Lung (tissue), 11 donors: ENCODE measurements at regions not wholly inside any gene's neighbourhood (a gene's known extent, or its start where the extent isn't known, plus 50 kb on each side); places are given as distances from the start of the nearest gene placed in this dataset.

Experiments
- ATAC-seq: fragments of 200-7000 bp; cut with Tn5 transposase; one replicate; pipeline ENCODE4 v1.9.1; 2020; ENCODE audit warnings: moderate number of reproducible peaks; ENCODE audit not compliant: insufficient read depth, low FRiP score
- DNase-seq, 3 donors: peaks; one replicate each; pipeline ENCODE4 v3.0.0-alpha.2; 2013 to 2017
- H3K27ac ChIP-seq, 2 donors: one replicate each; pipeline ENCODE4 v1.5.1; 2013; ENCODE audit warnings: mild to moderate bottlenecking in 2 of 2, moderate library complexity in 2 of 2, control low read depth in 1 of 2, inconsistent platforms in 1 of 2, low read depth in 1 of 2, low read length in 1 of 2
- H3K27me3 ChIP-seq, 3 donors: one replicate each; pipeline ENCODE4 v1.5.1; 2013; ENCODE audit warnings: low read length in 2 of 3; ENCODE audit not compliant: control insufficient read depth in 3 of 3, insufficient read depth in 3 of 3
- H3K36me3 ChIP-seq, 4 donors: one replicate each; pipeline ENCODE4 v1.5.1; 2013; ENCODE audit warnings: low read length in 4 of 4, mild to moderate bottlenecking in 1 of 4, moderate library complexity in 1 of 4; ENCODE audit not compliant: control insufficient read depth in 4 of 4, insufficient read depth in 4 of 4
- H3K4me1 ChIP-seq, 5 donors: one replicate each; pipeline ENCODE4 v1.5.1; 2013; ENCODE audit warnings: low read length in 5 of 5, mild to moderate bottlenecking in 2 of 5, moderate library complexity in 1 of 5; ENCODE audit not compliant: control insufficient read depth in 5 of 5, insufficient read depth in 5 of 5
- H3K4me3 ChIP-seq: one replicate; pipeline ENCODE4 v1.5.1; 2013; ENCODE audit warnings: mild to moderate bottlenecking, control low read depth, moderate library complexity
- H3K9ac ChIP-seq, 2 donors: one replicate each; pipeline ENCODE4 v1.5.1; 2013; ENCODE audit warnings: low read length in 2 of 2, control low read depth in 1 of 2; ENCODE audit not compliant: insufficient read depth in 1 of 2
- H3K9me3 ChIP-seq, 4 donors: one replicate each; pipeline ENCODE4 v1.5.1; 2013; ENCODE audit warnings: low read length in 3 of 4, mild to moderate bottlenecking in 1 of 4, moderate library complexity in 1 of 4; ENCODE audit not compliant: control insufficient read depth in 4 of 4, insufficient read depth in 3 of 4
- WGBS, 2 donors: extraction: QIAGEN DNeasy Blood & Tissue Kit; methylation state at CpG; one replicate each; pipeline ENCODE4 v1.1.7; 2013; 5-methylcytosine and 5-hydroxymethylcytosine counted together
- TF ChIP-seq, protein P1 (sequence below): IDR thresholded peaks from 2 replicates; pipeline ENCODE4 v1.5.1; 2012; ENCODE audit warnings: mild to moderate bottlenecking; ENCODE audit errors: control extremely low read depth, extremely low read depth
- donor health status: control.
- donor health status: control.
- donor health status: Bipolar disorder and iron deficiency.
- donor health status: healthy.
- donor health status: DM: yes; HTN: yes; CAD: no.

DNA sequence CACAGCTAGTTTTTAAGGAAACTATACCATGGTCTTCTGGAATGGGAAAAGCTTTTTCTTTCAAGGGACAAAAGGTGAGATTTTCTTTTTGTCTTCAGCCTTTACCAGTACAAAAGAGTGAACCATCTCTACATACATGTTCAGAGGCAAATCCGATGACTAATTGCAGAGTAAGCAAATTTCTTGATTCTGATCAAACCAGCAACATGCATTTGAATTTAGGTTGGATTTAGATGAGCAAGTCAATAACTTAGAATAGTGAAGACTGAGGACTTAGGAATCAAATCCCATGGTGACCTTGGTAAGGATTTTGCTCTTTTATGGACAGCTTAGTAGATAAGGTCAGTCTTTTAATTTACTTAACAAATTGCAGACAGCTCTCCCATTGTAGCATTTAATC is 65.9 kb upstream of the BLID start:
- Histone ChIP-seq H3K4me1 (no peaks in the 10 kb centered on the region), H3K36me3 (peaks cover 0 to 6% (median 0%) of the 10 kb centered on the region in 4 donors), H3K4me3 (no peak overlapping the region), H3K27ac (no peak overlapping the region), H3K27me3 (no peaks in the 10 kb centered on the region), H3K9me3 (peaks cover 0 to 6% (median 1%) of the 10 kb centered on the region in 4 donors), H3K9ac (no peak overlapping the region)
- DNase-seq: no peak
- no peak for ATAC-seq
- 89 to 91% methylated on average over 1 of the region's 1 CpG for WGBS, 2 donors
- TF ChIP-seq, protein P1, sequence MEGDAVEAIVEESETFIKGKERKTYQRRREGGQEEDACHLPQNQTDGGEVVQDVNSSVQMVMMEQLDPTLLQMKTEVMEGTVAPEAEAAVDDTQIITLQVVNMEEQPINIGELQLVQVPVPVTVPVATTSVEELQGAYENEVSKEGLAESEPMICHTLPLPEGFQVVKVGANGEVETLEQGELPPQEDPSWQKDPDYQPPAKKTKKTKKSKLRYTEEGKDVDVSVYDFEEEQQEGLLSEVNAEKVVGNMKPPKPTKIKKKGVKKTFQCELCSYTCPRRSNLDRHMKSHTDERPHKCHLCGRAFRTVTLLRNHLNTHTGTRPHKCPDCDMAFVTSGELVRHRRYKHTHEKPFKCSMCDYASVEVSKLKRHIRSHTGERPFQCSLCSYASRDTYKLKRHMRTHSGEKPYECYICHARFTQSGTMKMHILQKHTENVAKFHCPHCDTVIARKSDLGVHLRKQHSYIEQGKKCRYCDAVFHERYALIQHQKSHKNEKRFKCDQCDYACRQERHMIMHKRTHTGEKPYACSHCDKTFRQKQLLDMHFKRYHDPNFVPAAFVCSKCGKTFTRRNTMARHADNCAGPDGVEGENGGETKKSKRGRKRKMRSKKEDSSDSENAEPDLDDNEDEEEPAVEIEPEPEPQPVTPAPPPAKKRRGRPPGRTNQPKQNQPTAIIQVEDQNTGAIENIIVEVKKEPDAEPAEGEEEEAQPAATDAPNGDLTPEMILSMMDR: no peak

DNA sequence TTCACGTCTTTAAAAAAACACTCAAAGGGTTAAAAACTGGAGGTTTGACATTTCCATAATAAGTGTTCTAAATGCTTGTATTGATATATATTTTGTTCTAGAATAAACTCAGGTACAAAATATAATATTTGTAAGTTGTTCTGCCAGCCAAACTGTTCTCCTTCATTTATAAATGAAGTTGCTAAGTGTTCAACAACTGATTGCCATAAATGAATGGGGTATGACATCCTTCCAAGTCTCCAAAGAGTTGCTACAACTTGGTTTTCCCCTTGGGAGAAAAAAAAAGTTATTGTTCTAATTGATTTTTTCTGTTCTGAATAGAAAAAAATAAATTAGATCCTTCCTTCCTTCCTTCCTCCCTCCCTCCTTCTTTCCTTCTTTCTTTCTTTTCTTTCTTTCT is 65.4 kb upstream of the BLID start:
- Histone ChIP-seq H3K4me3 (no peak overlapping the region), H3K4me1 (no peaks in the 10 kb centered on the region), H3K27ac (no peak overlapping the region), H3K9ac (no peak overlapping the region), H3K27me3 (no peaks in the 10 kb centered on the region), H3K36me3 (peaks cover 0 to 9% (median 1%) of the 10 kb centered on the region in 4 donors), H3K9me3 (peaks cover 0 to 4% (median 1%) of the 10 kb centered on the region in 4 donors)
- TF ChIP-seq, protein P1: no peak
- 79 to 86% methylated on average over 1 of the region's 1 CpG for WGBS, 2 donors
- no peak for ATAC-seq
- DNase-seq: no peak

DNA sequence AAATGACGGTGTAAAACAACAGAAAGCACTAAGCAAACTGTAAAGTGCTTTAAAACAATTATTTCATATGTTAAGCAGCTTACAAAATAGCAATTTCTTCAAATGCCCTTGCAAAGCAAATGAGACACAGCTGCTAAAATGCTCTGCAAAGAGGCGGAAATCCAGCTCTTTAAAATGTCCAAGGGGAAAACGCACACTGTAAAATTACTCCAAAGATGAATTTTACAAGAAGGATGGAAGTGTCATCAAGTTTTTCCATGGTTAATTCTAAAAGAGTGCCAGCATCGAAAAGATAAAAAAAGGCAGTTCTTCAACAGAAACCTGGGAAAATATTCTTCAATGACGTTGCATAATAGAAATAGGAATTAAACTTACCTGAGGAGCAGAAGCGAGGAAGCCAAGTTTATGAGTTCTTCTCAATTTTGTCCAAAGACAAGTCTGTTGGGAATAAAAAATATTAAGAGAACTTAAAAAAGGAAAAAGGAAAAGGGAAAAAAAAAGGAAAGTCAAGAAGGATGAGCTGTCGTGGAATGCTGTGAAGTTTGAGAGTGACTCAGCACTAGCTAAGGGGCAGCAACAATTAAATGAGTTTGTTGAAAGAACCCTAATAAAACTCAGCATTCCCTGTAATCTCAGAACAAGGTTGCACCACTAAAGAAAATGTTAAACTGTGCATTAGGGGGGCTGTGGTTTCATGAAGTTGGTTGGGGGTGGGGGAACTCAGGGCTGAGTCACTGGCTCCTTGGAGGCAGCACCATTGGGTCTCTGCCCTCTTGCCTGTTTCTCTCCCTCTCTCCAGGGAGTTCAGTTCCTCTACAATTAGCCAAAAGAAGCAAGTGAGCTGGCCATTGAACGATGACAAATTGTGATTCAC is 64.2 kb upstream of the BLID start:
- H3K27me3 ChIP-seq: no peaks in the 10 kb centered on the region
- no peak overlapping the region for H3K9ac ChIP-seq
- 72 to 74% methylated on average over 8 of the region's 8 CpGs for WGBS, 2 donors
- no peaks in the 10 kb centered on the region for H3K4me1 ChIP-seq
- TF ChIP-seq, protein P1: no peak
- H3K9me3 ChIP-seq: peaks cover 0 to 1% (median 0%) of the 10 kb centered on the region in 4 donors
- DNase-seq: no peak
- peak; percentile 66 for ATAC-seq
- H3K4me3 ChIP-seq: no peak overlapping the region
- peaks cover 0 to 8% (median 1%) of the 10 kb centered on the region in 4 donors for H3K36me3 ChIP-seq
- H3K27ac ChIP-seq: peak overlapping the region in 1 of 2 donors; percentile 21
